ENCODE measurements at regions not wholly inside any gene's neighbourhood (a gene's known extent, or its start where the extent isn't known, plus 50 kb on each side); places are given as distances from the start of the nearest gene placed in this dataset.
"Not testable (repeated sequence)": the region's sequence is repeated elsewhere in the genome, so short reads cannot be mapped to it uniquely, and the experiment has no call there.

DNA sequence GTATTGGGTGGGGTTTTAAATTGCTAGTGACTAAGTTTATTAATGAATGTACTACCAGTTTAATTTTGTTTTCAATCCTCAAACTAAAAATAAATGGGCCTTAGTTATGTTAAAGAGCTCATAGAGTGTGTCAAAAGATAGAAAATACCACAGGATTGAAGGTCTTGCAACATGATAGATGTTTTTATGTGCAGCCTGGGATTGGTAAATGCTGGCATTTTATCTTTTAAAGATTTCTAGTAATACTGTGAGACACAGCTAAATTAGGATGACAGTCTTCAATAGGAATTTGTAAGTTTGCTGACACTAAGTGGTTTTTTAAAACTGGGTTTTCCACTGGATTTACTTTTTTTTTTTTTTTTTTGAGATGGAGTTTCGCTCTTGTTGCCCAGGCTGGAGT lies 122.3 kb downstream of the HAUS1 start:
- H3K9me3 ChIP-seq (ENCODE audit: control insufficient read depth, insufficient read depth, low read length), result no peaks in the 10 kb centered on the region
- WGBS (ENCODE audit: insufficient coverage, insufficient read length), result no CpG with 5 or more reads among the region's 1 CpG
- no peaks in the 10 kb centered on the region for H3K36me3 ChIP-seq (ENCODE audit: control insufficient read depth, insufficient read depth, low read length)
- no peak overlapping the region for H3K27ac ChIP-seq (ENCODE audit: low read length)
- no peak for DNase-seq (ENCODE audit: low read depth, low spot score)
- no peaks in the 10 kb centered on the region for H3K27me3 ChIP-seq (ENCODE audit: control insufficient read depth, insufficient read depth, low read length)
- H3K4me3 ChIP-seq (ENCODE audit: low read length), result no peak overlapping the region
- no peaks in the 10 kb centered on the region for H3K4me1 ChIP-seq (ENCODE audit: control insufficient read depth, insufficient read depth, low read length)

DNA sequence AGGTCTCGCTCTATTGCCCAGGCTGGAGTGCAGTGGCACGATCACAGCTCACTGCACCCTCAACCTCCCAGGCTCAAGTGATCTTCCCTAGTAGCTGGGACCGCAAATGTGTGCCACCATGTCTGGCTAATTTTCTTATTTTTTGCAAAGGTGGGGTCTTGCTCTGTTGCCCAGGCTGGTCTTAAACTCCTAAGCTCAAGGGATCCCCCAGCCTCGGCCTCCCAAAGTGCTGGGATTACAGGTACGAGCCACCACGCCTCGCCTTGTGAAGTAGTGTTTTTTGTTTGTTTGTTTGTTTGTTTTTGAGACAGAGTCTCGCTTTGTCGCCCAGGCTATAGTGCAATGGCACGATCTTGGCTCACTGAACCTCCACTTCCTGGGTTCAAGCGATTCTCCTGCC lies 125.5 kb downstream of the HAUS1 start:
- H3K27me3 ChIP-seq (ENCODE audit: control insufficient read depth, insufficient read depth, low read length); H3K4me3 ChIP-seq (ENCODE audit: low read length); H3K4me1 ChIP-seq (ENCODE audit: control insufficient read depth, insufficient read depth, low read length); DNase-seq (ENCODE audit: low read depth, low spot score); H3K9me3 ChIP-seq (ENCODE audit: control insufficient read depth, insufficient read depth, low read length); H3K36me3 ChIP-seq (ENCODE audit: control insufficient read depth, insufficient read depth, low read length); H3K27ac ChIP-seq (ENCODE audit: low read length): not testable (repeated sequence)
- WGBS (ENCODE audit: insufficient coverage, insufficient read length), result no CpG with 5 or more reads among the region's 11 CpGs

DNA sequence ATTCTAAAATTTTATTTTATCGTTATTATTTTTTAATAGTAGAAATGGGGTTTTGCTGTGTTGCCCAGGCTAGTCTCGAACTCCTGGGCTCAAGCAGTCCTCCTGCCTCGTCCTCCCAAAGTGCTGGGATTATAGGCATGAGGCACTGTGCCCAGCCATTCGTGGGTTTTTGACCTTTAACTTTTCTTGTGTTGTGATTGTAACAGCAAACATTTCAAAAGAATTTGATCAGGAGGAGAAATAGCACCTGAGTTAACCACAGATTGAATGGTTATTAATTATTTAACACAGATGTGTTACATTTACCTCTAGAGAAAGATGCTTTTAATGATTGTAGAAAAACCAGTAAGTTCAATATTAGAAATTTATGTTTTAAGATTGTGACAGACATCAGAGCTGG lies 132.0 kb downstream of the HAUS1 start:
- Histone ChIP-seq H3K36me3 (ENCODE audit: control insufficient read depth, insufficient read depth, low read length) (no peaks in the 10 kb centered on the region), H3K27me3 (ENCODE audit: control insufficient read depth, insufficient read depth, low read length) (no peaks in the 10 kb centered on the region), H3K9me3 (ENCODE audit: control insufficient read depth, insufficient read depth, low read length) (no peaks in the 10 kb centered on the region), H3K4me1 (ENCODE audit: control insufficient read depth, insufficient read depth, low read length) (peaks cover 2% of the 10 kb centered on the region), H3K27ac (ENCODE audit: low read length) (no peak overlapping the region), H3K4me3 (ENCODE audit: low read length) (no peak overlapping the region)
- no peak for DNase-seq (ENCODE audit: low read depth, low spot score)
- 100% methylated on average over 1 of the region's 4 CpGs for WGBS (ENCODE audit: insufficient coverage, insufficient read length)

DNA sequence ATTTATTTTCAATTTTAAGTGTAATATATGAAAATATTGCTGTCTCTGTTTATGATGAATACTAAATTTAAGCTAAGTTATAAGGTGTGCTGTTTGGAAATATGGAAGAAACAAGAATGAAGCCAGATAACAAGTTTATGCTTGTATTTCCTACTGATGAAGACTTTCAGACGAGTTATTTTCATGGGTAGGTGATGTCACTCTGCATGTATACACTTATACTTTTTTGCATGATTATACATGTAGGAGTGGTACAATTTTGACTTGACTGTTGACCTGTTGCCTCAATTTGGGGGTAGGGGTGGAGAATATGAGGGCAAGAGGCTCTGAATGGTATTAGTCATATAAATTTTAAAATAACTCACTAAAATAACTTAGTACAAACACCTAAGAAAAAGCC lies 133.7 kb downstream of the HAUS1 start:
- Histone ChIP-seq H3K27ac (ENCODE audit: low read length) (no peak overlapping the region), H3K4me3 (ENCODE audit: low read length) (no peak overlapping the region), H3K9me3 (ENCODE audit: control insufficient read depth, insufficient read depth, low read length) (no peaks in the 10 kb centered on the region), H3K36me3 (ENCODE audit: control insufficient read depth, insufficient read depth, low read length) (no peaks in the 10 kb centered on the region), H3K27me3 (ENCODE audit: control insufficient read depth, insufficient read depth, low read length) (no peaks in the 10 kb centered on the region), H3K4me1 (ENCODE audit: control insufficient read depth, insufficient read depth, low read length) (peaks cover 2% of the 10 kb centered on the region)
- no CpG with 5 or more reads among the region's 1 CpG for WGBS (ENCODE audit: insufficient coverage, insufficient read length)
- no peak for DNase-seq (ENCODE audit: low read depth, low spot score)

DNA sequence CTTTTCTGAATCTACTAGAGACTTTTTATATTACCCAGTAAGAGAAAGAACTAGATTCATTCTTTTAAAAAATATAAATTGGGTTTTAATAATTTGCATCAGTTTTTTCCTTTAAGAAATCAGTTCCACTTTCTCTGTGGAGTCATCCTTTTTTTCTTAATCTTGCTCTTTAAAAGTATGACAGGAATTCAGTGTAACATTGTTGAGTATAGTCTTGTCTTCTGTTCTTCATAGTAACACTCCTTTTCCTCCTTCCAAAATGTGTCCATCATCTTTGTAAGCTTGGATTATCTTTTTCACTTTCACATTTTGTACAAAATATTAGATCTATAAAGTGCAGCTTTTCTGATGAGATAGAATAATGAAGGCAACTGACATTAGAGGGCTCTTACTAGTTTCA lies 135.4 kb downstream of the HAUS1 start:
- Histone ChIP-seq H3K27ac (ENCODE audit: low read length) (no peak overlapping the region), H3K27me3 (ENCODE audit: control insufficient read depth, insufficient read depth, low read length) (no peaks in the 10 kb centered on the region), H3K36me3 (ENCODE audit: control insufficient read depth, insufficient read depth, low read length) (no peaks in the 10 kb centered on the region), H3K4me1 (ENCODE audit: control insufficient read depth, insufficient read depth, low read length) (peaks cover 2% of the 10 kb centered on the region), H3K9me3 (ENCODE audit: control insufficient read depth, insufficient read depth, low read length) (no peaks in the 10 kb centered on the region), H3K4me3 (ENCODE audit: low read length) (no peak overlapping the region)
- no peak for DNase-seq (ENCODE audit: low read depth, low spot score)

DNA sequence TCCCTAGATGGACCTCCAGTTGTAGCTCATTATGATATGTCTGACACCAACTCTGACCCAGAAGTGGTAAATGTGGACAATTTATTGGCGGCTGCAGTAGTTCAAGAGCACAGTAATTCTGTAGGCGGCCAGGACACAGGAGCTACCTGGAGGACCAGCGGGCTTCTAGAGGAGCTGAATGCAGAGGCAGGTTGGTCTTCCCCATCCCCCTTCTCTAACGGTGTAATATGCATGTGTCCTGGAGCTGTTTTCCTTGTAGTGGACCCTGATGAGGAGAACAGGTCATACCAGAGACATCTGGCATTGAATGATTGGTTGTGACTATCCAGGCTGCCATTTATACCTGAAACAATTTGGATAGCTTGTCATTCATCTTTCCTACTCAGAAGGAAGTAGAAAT lies 135.8 kb downstream of the HAUS1 start:
- no CpG with 5 or more reads among the region's 4 CpGs for WGBS (ENCODE audit: insufficient coverage, insufficient read length)
- H3K9me3 ChIP-seq (ENCODE audit: control insufficient read depth, insufficient read depth, low read length), result no peaks in the 10 kb centered on the region

DNA sequence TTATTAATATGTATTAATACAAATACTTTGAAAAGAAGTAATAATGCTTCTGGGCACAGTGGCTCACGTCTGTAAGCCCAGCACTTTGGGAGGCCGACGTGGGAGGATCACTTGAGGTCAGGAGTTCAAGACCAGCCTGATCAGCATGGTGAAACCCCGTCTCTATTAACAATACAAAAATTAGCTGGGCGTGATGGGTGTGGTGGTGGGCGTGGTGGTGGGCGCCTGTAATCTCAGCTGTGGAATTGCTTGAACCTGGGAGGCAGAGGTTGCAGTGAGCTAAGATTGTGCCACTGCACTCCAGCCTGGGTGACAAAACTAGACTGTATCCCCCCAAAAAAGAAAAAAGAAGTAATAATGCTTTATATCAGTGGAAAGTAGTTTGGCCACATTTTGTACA lies 137.2 kb downstream of the HAUS1 start:
- H3K27ac ChIP-seq (ENCODE audit: low read length); H3K4me3 ChIP-seq (ENCODE audit: low read length); H3K4me1 ChIP-seq (ENCODE audit: control insufficient read depth, insufficient read depth, low read length); H3K9me3 ChIP-seq (ENCODE audit: control insufficient read depth, insufficient read depth, low read length); H3K36me3 ChIP-seq (ENCODE audit: control insufficient read depth, insufficient read depth, low read length); DNase-seq (ENCODE audit: low read depth, low spot score); H3K27me3 ChIP-seq (ENCODE audit: control insufficient read depth, insufficient read depth, low read length): not testable (repeated sequence)
- WGBS (ENCODE audit: insufficient coverage, insufficient read length), result no CpG with 5 or more reads among the region's 7 CpGs

More for the DNA sequence above, 135.8 kb downstream of the HAUS1 start:
- Histone ChIP-seq H3K27ac (ENCODE audit: low read length) (no peak overlapping the region), H3K4me1 (ENCODE audit: control insufficient read depth, insufficient read depth, low read length) (peaks cover 3% of the 10 kb centered on the region), H3K27me3 (ENCODE audit: control insufficient read depth, insufficient read depth, low read length) (no peaks in the 10 kb centered on the region), H3K36me3 (ENCODE audit: control insufficient read depth, insufficient read depth, low read length) (no peaks in the 10 kb centered on the region), H3K4me3 (ENCODE audit: low read length) (no peak overlapping the region)
- DNase-seq (ENCODE audit: low read depth, low spot score), result no peak

DNA sequence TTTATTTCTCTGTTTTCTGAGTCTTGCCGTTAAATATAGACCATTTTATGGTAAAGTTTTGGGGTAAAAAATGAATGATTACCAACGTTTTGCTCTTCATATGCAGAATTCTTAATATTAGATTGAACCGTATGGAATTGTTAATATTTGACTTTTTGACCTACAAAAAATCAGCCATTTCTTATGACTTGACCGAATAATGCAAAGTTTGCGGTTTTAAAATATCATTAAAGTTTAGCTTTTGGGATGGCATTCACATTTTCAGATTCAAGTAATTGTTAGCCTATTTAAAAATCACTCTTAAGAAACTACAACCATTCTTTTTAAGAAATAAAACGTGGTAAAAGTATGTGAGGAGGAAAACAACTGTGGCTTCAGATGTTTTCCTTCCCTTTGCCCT lies 138.0 kb downstream of the HAUS1 start:
- no CpG with 5 or more reads among the region's 6 CpGs for WGBS (ENCODE audit: insufficient coverage, insufficient read length)
- Histone ChIP-seq H3K4me3 (ENCODE audit: low read length) (no peak overlapping the region), H3K36me3 (ENCODE audit: control insufficient read depth, insufficient read depth, low read length) (no peaks in the 10 kb centered on the region), H3K9me3 (ENCODE audit: control insufficient read depth, insufficient read depth, low read length) (no peaks in the 10 kb centered on the region), H3K4me1 (ENCODE audit: control insufficient read depth, insufficient read depth, low read length) (peaks cover 3% of the 10 kb centered on the region), H3K27me3 (ENCODE audit: control insufficient read depth, insufficient read depth, low read length) (no peaks in the 10 kb centered on the region), H3K27ac (ENCODE audit: low read length) (no peak overlapping the region)
- DNase-seq (ENCODE audit: low read depth, low spot score), result no peak

DNA sequence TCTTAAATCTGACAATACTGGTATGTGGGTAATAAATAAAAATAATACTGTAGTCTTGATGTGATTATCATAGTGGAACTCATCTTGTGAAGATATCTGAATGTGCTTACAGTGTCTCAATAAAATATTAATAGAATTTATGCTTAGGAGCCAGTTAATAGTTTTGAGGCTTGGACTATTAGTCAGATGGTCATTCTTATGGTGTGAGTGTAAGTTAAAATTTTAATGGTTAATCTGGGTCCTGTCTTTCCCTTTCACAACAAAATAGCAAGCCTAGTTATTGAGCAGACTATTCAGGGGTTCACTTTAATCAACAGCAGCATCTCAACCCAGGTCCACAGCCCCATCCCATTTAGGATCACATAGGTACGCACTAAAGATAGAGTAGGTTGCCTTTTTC lies 138.9 kb downstream of the HAUS1 start:
- WGBS (ENCODE audit: insufficient coverage, insufficient read length), result no CpG with 5 or more reads among the region's 1 CpG
- no peak for DNase-seq (ENCODE audit: low read depth, low spot score)
- H3K36me3 ChIP-seq (ENCODE audit: control insufficient read depth, insufficient read depth, low read length), result no peaks in the 10 kb centered on the region

DNA sequence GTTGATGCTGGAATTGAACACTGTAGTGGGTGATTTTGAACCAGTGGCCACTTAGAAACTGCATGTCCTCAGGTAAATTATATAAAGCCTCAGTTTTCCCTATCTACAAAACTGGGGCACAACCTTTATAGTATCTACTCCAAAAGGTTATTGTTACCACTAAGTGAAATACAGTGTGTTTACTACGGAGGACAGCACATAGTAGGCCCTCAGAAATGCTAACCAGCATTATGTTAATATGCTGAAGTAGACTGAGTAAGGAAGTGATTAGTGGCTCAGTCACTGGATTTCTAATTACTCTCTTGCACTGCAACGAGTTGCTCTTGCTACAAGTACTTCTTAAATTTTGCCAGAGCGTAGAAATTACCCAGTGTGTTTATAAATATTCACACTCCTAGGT lies 139.5 kb downstream of the HAUS1 start:
- no peaks in the 10 kb centered on the region for H3K36me3 ChIP-seq (ENCODE audit: control insufficient read depth, insufficient read depth, low read length)
- no CpG with 5 or more reads among the region's 3 CpGs for WGBS (ENCODE audit: insufficient coverage, insufficient read length)
- H3K27ac ChIP-seq (ENCODE audit: low read length), result no peak overlapping the region
- no peak for DNase-seq (ENCODE audit: low read depth, low spot score)
- no peaks in the 10 kb centered on the region for H3K27me3 ChIP-seq (ENCODE audit: control insufficient read depth, insufficient read depth, low read length)
- H3K4me1 ChIP-seq (ENCODE audit: control insufficient read depth, insufficient read depth, low read length), result peaks cover 3% of the 10 kb centered on the region
- no peak overlapping the region for H3K4me3 ChIP-seq (ENCODE audit: low read length)
- H3K9me3 ChIP-seq (ENCODE audit: control insufficient read depth, insufficient read depth, low read length), result no peaks in the 10 kb centered on the region

More for the DNA sequence above, 138.9 kb downstream of the HAUS1 start:
- Histone ChIP-seq H3K27me3 (ENCODE audit: control insufficient read depth, insufficient read depth, low read length) (no peaks in the 10 kb centered on the region), H3K4me1 (ENCODE audit: control insufficient read depth, insufficient read depth, low read length) (peaks cover 3% of the 10 kb centered on the region), H3K4me3 (ENCODE audit: low read length) (no peak overlapping the region), H3K27ac (ENCODE audit: low read length) (no peak overlapping the region), H3K9me3 (ENCODE audit: control insufficient read depth, insufficient read depth, low read length) (no peaks in the 10 kb centered on the region)

DNA sequence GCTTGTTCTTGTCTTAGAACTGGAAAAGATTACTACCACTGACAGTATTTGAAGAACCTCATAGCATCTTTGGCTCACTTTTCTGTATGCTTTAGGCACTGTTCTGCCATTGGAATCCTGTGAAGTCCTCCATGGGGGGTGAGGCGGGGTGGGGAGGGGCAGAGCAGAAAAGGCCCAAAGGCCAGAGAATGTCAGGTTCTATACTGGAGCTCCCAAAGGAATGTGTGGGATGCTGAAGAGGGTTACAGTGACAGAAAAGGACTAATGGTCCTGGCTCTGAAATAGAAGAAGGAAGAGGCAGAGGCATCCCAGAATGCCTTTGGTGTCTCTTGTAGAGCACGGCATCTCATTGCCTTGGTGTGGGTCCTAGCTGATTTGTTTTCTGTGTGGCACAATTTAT lies 141.9 kb downstream of the HAUS1 start:
- no peak overlapping the region for H3K4me3 ChIP-seq (ENCODE audit: low read length)
- no peak for DNase-seq (ENCODE audit: low read depth, low spot score)
- no peak overlapping the region for H3K27ac ChIP-seq (ENCODE audit: low read length)
- H3K36me3 ChIP-seq (ENCODE audit: control insufficient read depth, insufficient read depth, low read length), result no peaks in the 10 kb centered on the region
- peaks cover 3% of the 10 kb centered on the region; the same call in 1 of the 2 replicates for H3K4me1 ChIP-seq (ENCODE audit: control insufficient read depth, insufficient read depth, low read length)
- H3K9me3 ChIP-seq (ENCODE audit: control insufficient read depth, insufficient read depth, low read length), result no peaks in the 10 kb centered on the region
- WGBS (ENCODE audit: insufficient coverage, insufficient read length), result no CpG with 5 or more reads among the region's 2 CpGs
- H3K27me3 ChIP-seq (ENCODE audit: control insufficient read depth, insufficient read depth, low read length), result no peaks in the 10 kb centered on the region; the same call in 1 of the 2 replicates
